WTC11 (cell line): ENCODE measurements at regions not wholly inside any gene's neighbourhood (a gene's known extent, or its start where the extent isn't known, plus 50 kb on each side); places are given as distances from the start of the nearest gene placed in this dataset.

Experiments used
- ATAC-seq: fragments of 200-7000 bp; cut with Tn5 transposase; 2 replicates; pipeline ENCODE4 v1.10.0; 2021; ENCODE audit warnings: mild to moderate bottlenecking, moderate library complexity
- CTCF ChIA-PET: fragments of 300-600 bp; sonication (Branson Sonifier 250); formaldehyde crosslinking; loops from one replicate; lab custom pipeline; 2021; ENCODE audit warnings: antibody characterized with exemption; lab: Charles Lee
- POLR2A ChIA-PET: fragments of 350-600 bp; sonication (Branson Sonifier 250); formaldehyde crosslinking; loops from one replicate; lab custom pipeline; 2021; ENCODE audit warnings: antibody characterized with exemption; lab: Charles Lee
- DNase-seq: peaks from one replicate; pipeline ENCODE4 v3.0.0; 2021; ENCODE audit warnings: low spot score
- H3K27ac Mint-ChIP-seq: 2 replicates; pipeline ENCODE4 v1.8.0; 2021; ENCODE audit warnings: mixed read lengths
- H3K27me3 Mint-ChIP-seq: 2 replicates; pipeline ENCODE4 v1.8.0; 2021; ENCODE audit warnings: low read depth, mild to moderate bottlenecking, moderate library complexity, mixed read lengths
- H3K36me3 Mint-ChIP-seq: 2 replicates; pipeline ENCODE4 v1.8.0; 2021; ENCODE audit warnings: mixed read lengths
- H3K4me1 Mint-ChIP-seq: 2 replicates; pipeline ENCODE4 v1.8.0; 2022; ENCODE audit warnings: mixed read lengths
- H3K4me3 Mint-ChIP-seq: 2 replicates; pipeline ENCODE4 v1.8.0; 2021; ENCODE audit warnings: mild to moderate bottlenecking, moderate library complexity, mixed read lengths
- H3K9me3 Mint-ChIP-seq: 2 replicates; pipeline ENCODE4 v1.8.0; 2021; ENCODE audit warnings: mixed read lengths
- EMX1 ChIP-seq: fragments of 250-450 bp; sonication (Bioruptor Pico); IDR thresholded peaks from 2 replicates; pipeline ENCODE4 v1.8.0; 2021; ENCODE audit warnings: mild to moderate bottlenecking
- FOXP1 ChIP-seq: sonication (generic); formaldehyde crosslinking; IDR thresholded peaks from 2 replicates; pipeline ENCODE4 v1.8.0; 2022; ENCODE audit warnings: missing genetic modification reagents, mild to moderate bottlenecking, moderate library complexity, borderline replicate concordance
- IRF2 ChIP-seq: sonication (generic); formaldehyde crosslinking; IDR thresholded peaks from 2 replicates; pipeline ENCODE4 v1.8.0; 2022; ENCODE audit warnings: low read depth, missing genetic modification reagents, borderline replicate concordance
- NFE2L1 ChIP-seq: sonication (generic); formaldehyde crosslinking; IDR thresholded peaks from 2 replicates; pipeline ENCODE4 v1.8.1; 2023; ENCODE audit warnings: missing genetic modification reagents
- PRRX2 ChIP-seq: fragments of 250-450 bp; sonication (Bioruptor Pico); IDR thresholded peaks from 2 replicates; pipeline ENCODE4 v1.8.0; 2021; ENCODE audit warnings: mild to moderate bottlenecking
- RELA ChIP-seq: sonication (generic); formaldehyde crosslinking; IDR thresholded peaks from 2 replicates; pipeline ENCODE4 v1.8.1; 2022; ENCODE audit warnings: missing genetic modification reagents, mild to moderate bottlenecking, borderline replicate concordance
- SMAD3 ChIP-seq: sonication (generic); formaldehyde crosslinking; IDR thresholded peaks from 2 replicates; pipeline ENCODE4 v1.8.0; 2022; ENCODE audit warnings: missing genetic modification reagents, mild to moderate bottlenecking, borderline replicate concordance
- SOX15 ChIP-seq: fragments of 250-450 bp; sonication (Bioruptor Pico); IDR thresholded peaks from 2 replicates; pipeline ENCODE4 v1.9.0; 2021; ENCODE audit warnings: mild to moderate bottlenecking
- ZNF263 ChIP-seq: sonication (generic); formaldehyde crosslinking; IDR thresholded peaks from 2 replicates; pipeline ENCODE4 v1.8.1; 2022; ENCODE audit warnings: low read depth, mild to moderate bottlenecking, moderate library complexity, missing genetic modification reagents
- ZNF317 ChIP-seq: sonication (generic); formaldehyde crosslinking; IDR thresholded peaks from 2 replicates; pipeline ENCODE4 v1.8.1; 2023; ENCODE audit warnings: low read depth, mild to moderate bottlenecking, moderate library complexity, missing genetic modification reagents, borderline replicate concordance
- TF ChIP-seq, protein P1 (sequence below): sonication (generic); formaldehyde crosslinking; IDR thresholded peaks from 2 replicates; pipeline ENCODE4 v1.8.0; 2023; ENCODE audit warnings: mild to moderate bottlenecking, missing genetic modification reagents
- TF ChIP-seq, protein P2 (sequence below): fragments of 250-450 bp; sonication (Bioruptor Pico); IDR thresholded peaks from 2 replicates; pipeline ENCODE4 v1.9.0; 2021; ENCODE audit warnings: moderate library complexity, mild to moderate bottlenecking, inconsistent platforms, borderline replicate concordance
- TF ChIP-seq, protein P3 (sequence below): sonication (generic); formaldehyde crosslinking; IDR thresholded peaks from 2 replicates; pipeline ENCODE4 v1.8.0; 2022; ENCODE audit warnings: mild to moderate bottlenecking, missing genetic modification reagents
- TF ChIP-seq, protein P4 (sequence below): fragments of 250-450 bp; sonication (Bioruptor Pico); IDR thresholded peaks from 2 replicates; pipeline ENCODE4 v1.8.0; 2021; ENCODE audit warnings: mild to moderate bottlenecking
- TF ChIP-seq, protein P5 (sequence below): fragments of 200-600 bp; IDR thresholded peaks from 2 replicates; pipeline ENCODE4 v1.8.0; 2022; ENCODE audit warnings: antibody characterized with exemption

GRCh38 chr20:60122671-60123070 lies 164.4 kb downstream of the CDH26 start:
- H3K4me1 Mint-ChIP-seq: no peaks in the 10 kb centered on the region
- H3K36me3 Mint-ChIP-seq: no peaks in the 10 kb centered on the region; the same call in 1 of the 2 replicates
- peaks cover 81% of the 10 kb centered on the region for H3K27me3 Mint-ChIP-seq
- no peak overlapping the region for H3K27ac Mint-ChIP-seq
- H3K9me3 Mint-ChIP-seq: peaks cover 14% of the 10 kb centered on the region
- DNase-seq: no peak
- TF ChIP-seq, protein P1, sequence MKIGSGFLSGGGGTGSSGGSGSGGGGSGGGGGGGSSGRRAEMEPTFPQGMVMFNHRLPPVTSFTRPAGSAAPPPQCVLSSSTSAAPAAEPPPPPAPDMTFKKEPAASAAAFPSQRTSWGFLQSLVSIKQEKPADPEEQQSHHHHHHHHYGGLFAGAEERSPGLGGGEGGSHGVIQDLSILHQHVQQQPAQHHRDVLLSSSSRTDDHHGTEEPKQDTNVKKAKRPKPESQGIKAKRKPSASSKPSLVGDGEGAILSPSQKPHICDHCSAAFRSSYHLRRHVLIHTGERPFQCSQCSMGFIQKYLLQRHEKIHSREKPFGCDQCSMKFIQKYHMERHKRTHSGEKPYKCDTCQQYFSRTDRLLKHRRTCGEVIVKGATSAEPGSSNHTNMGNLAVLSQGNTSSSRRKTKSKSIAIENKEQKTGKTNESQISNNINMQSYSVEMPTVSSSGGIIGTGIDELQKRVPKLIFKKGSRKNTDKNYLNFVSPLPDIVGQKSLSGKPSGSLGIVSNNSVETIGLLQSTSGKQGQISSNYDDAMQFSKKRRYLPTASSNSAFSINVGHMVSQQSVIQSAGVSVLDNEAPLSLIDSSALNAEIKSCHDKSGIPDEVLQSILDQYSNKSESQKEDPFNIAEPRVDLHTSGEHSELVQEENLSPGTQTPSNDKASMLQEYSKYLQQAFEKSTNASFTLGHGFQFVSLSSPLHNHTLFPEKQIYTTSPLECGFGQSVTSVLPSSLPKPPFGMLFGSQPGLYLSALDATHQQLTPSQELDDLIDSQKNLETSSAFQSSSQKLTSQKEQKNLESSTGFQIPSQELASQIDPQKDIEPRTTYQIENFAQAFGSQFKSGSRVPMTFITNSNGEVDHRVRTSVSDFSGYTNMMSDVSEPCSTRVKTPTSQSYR (CRISPR knock-in tag): no peak
- ChIA-PET CTCF (no interaction called here), POLR2A (no interaction called here)
- H3K4me3 Mint-ChIP-seq: no peak overlapping the region
- no peak for ATAC-seq

DNA sequence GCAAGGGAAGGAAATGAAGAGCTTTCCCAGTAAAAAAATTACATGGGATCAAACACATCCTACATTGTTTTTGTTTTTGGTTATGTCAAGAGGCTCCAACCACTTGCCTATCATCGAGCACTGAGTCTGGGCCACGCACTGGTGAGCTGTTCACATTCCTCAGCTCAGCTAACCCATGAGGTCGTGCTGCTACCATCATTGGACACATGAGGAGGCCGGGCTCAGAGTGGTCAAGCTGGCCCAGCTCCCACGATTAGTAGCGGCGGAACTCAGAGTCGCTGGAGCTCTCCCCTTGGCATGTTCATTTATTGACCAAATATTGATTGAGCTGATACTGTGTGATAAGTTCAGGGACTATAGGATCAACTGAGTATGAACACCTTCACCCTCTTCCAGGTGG lies 164.9 kb downstream of the CDH26 start:
- H3K36me3 Mint-ChIP-seq: no peaks in the 10 kb centered on the region; the same call in 1 of the 2 replicates
- CTCF ChIA-PET: no interaction called here
- DNase-seq: no peak
- ATAC-seq: no peak
- no peak overlapping the region for H3K4me3 Mint-ChIP-seq
- H3K27me3 Mint-ChIP-seq: peaks cover 80% of the 10 kb centered on the region
- TF ChIP-seq RELA (no peak), NFE2L1 (CRISPR knock-in tag) (no peak), ZNF263 (CRISPR knock-in tag) (no peak), IRF2 (CRISPR knock-in tag) (no peak), SMAD3 (CRISPR knock-in tag) (no peak), ZNF317 (CRISPR knock-in tag) (no peak), SOX15 (CRISPR knock-in tag) (no peak), EMX1 (no peak), FOXP1 (CRISPR knock-in tag) (no peak), PRRX2 (CRISPR knock-in tag) (no peak)
- TF ChIP-seq, protein P2, sequence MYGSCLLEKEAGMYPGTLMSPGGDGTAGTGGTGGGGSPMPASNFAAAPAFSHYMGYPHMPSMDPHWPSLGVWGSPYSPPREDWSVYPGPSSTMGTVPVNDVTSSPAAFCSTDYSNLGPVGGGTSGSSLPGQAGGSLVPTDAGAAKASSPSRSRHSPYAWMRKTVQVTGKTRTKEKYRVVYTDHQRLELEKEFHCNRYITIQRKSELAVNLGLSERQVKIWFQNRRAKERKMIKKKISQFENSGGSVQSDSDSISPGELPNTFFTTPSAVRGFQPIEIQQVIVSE (CRISPR knock-in tag): no peak
- TF ChIP-seq, protein P3, sequence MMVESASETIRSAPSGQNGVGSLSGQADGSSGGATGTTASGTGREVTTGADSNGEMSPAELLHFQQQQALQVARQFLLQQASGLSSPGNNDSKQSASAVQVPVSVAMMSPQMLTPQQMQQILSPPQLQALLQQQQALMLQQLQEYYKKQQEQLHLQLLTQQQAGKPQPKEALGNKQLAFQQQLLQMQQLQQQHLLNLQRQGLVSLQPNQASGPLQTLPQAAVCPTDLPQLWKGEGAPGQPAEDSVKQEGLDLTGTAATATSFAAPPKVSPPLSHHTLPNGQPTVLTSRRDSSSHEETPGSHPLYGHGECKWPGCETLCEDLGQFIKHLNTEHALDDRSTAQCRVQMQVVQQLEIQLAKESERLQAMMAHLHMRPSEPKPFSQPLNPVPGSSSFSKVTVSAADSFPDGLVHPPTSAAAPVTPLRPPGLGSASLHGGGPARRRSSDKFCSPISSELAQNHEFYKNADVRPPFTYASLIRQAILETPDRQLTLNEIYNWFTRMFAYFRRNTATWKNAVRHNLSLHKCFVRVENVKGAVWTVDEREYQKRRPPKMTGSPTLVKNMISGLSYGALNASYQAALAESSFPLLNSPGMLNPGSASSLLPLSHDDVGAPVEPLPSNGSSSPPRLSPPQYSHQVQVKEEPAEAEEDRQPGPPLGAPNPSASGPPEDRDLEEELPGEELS: no peak
- TF ChIP-seq, protein P4, sequence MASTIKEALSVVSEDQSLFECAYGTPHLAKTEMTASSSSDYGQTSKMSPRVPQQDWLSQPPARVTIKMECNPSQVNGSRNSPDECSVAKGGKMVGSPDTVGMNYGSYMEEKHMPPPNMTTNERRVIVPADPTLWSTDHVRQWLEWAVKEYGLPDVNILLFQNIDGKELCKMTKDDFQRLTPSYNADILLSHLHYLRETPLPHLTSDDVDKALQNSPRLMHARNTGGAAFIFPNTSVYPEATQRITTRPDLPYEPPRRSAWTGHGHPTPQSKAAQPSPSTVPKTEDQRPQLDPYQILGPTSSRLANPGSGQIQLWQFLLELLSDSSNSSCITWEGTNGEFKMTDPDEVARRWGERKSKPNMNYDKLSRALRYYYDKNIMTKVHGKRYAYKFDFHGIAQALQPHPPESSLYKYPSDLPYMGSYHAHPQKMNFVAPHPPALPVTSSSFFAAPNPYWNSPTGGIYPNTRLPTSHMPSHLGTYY (CRISPR knock-in tag): no peak
- TF ChIP-seq, protein P5, sequence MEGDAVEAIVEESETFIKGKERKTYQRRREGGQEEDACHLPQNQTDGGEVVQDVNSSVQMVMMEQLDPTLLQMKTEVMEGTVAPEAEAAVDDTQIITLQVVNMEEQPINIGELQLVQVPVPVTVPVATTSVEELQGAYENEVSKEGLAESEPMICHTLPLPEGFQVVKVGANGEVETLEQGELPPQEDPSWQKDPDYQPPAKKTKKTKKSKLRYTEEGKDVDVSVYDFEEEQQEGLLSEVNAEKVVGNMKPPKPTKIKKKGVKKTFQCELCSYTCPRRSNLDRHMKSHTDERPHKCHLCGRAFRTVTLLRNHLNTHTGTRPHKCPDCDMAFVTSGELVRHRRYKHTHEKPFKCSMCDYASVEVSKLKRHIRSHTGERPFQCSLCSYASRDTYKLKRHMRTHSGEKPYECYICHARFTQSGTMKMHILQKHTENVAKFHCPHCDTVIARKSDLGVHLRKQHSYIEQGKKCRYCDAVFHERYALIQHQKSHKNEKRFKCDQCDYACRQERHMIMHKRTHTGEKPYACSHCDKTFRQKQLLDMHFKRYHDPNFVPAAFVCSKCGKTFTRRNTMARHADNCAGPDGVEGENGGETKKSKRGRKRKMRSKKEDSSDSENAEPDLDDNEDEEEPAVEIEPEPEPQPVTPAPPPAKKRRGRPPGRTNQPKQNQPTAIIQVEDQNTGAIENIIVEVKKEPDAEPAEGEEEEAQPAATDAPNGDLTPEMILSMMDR: no peak
- no peaks in the 10 kb centered on the region for H3K4me1 Mint-ChIP-seq
- POLR2A ChIA-PET: no interaction called here
- no peak overlapping the region for H3K27ac Mint-ChIP-seq
- peaks cover 14% of the 10 kb centered on the region for H3K9me3 Mint-ChIP-seq
